Neuronal stem cell (in vitro differentiated cells): ENCODE measurements at regions not wholly inside any gene's neighbourhood (a gene's known extent, or its start where the extent isn't known, plus 50 kb on each side); places are given as distances from the start of the nearest gene placed in this dataset.

Source experiments
- DNase-seq: peaks from one replicate; pipeline ENCODE4 v3.0.0-alpha.2; 2013; ENCODE audit warnings: low spot score
- H2AFZ ChIP-seq: one replicate; pipeline ENCODE4 v1.6.1; 2013; ENCODE audit warnings: mild to moderate bottlenecking, low read length, inconsistent platforms
- H2AK5ac ChIP-seq: 2 replicates; pipeline ENCODE4 v1.6.1; 2013; ENCODE audit warnings: low read depth, mild to moderate bottlenecking, inconsistent platforms, low read length, moderate library complexity, mixed read lengths
- H2BK120ac ChIP-seq: 2 replicates; pipeline ENCODE4 v1.6.1; 2013; ENCODE audit warnings: low read depth, mild to moderate bottlenecking, inconsistent platforms, low read length, moderate library complexity, mixed read lengths
- H2BK12ac ChIP-seq: one replicate; pipeline ENCODE4 v1.6.1; 2013; ENCODE audit warnings: low read length, inconsistent platforms
- H2BK15ac ChIP-seq: 2 replicates; pipeline ENCODE4 v1.6.1; 2013; ENCODE audit warnings: mild to moderate bottlenecking, low read length, inconsistent platforms, mixed read lengths
- H2BK5ac ChIP-seq: one replicate; pipeline ENCODE4 v1.6.1; 2013; ENCODE audit warnings: inconsistent platforms, mild to moderate bottlenecking, low read length, moderate library complexity
- H3K14ac ChIP-seq: one replicate; pipeline ENCODE4 v1.6.1; 2013; ENCODE audit warnings: low read length, inconsistent platforms
- H3K18ac ChIP-seq: 2 replicates; pipeline ENCODE4 v1.6.1; 2013; ENCODE audit warnings: low read length, inconsistent platforms
- H3K23ac ChIP-seq: 2 replicates; pipeline ENCODE4 v1.6.1; 2013; ENCODE audit warnings: low read depth, mild to moderate bottlenecking, mixed read lengths, low read length, inconsistent platforms; ENCODE audit not compliant: poor library complexity
- H3K27ac ChIP-seq: replicated peaks from 3 replicates; pipeline ENCODE4 v1.5.1; 2013; ENCODE audit warnings: low read length, inconsistent platforms
- H3K27me3 ChIP-seq, 3 experiments: 2 replicates each; pipeline ENCODE4 v1.6.1; 2013; ENCODE audit warnings: low read length in 3 of 3, mild to moderate bottlenecking in 2 of 3, inconsistent platforms in 1 of 3, low read depth in 1 of 3, mixed read lengths in 1 of 3, moderate library complexity in 1 of 3; ENCODE audit not compliant: control insufficient read depth in 3 of 3, insufficient read depth in 3 of 3
- H3K36me3 ChIP-seq, 2 donors: replicated peaks in 1 of 2; 2 replicates each; pipeline ENCODE4 v1.6.1; 2013; ENCODE audit warnings: low read length in 2 of 2; ENCODE audit not compliant: control insufficient read depth in 2 of 2, insufficient read depth in 2 of 2
- H3K4ac ChIP-seq: 2 replicates; pipeline ENCODE4 v1.6.1; 2013; ENCODE audit warnings: inconsistent platforms, mild to moderate bottlenecking, low read length, moderate library complexity
- H3K4me1 ChIP-seq, 2 donors: 1 replicate in 1 of 2; 2 replicates in 1 of 2; pipeline ENCODE4 v1.6.1; 2013; ENCODE audit warnings: low read length in 2 of 2, low read depth in 1 of 2; ENCODE audit not compliant: control insufficient read depth in 2 of 2, insufficient read depth in 1 of 2
- H3K4me2 ChIP-seq: one replicate; pipeline ENCODE4 v1.6.1; 2013; ENCODE audit warnings: mild to moderate bottlenecking, low read length, inconsistent platforms; ENCODE audit not compliant: insufficient read depth, poor library complexity, severe bottlenecking
- H3K4me3 ChIP-seq, 2 donors: 2 replicates each; pipeline ENCODE4 v1.5.1; 2013; ENCODE audit warnings: low read length in 2 of 2, mild to moderate bottlenecking in 2 of 2, inconsistent platforms in 1 of 2, moderate library complexity in 1 of 2
- H3K79me1 ChIP-seq: one replicate; pipeline ENCODE4 v1.6.1; 2013; ENCODE audit warnings: low read depth, mild to moderate bottlenecking, inconsistent platforms, low read length, moderate library complexity
- H3K9ac ChIP-seq: one replicate; pipeline ENCODE4 v1.6.1; 2013; ENCODE audit warnings: mild to moderate bottlenecking, low read depth, low read length, inconsistent platforms; ENCODE audit not compliant: poor library complexity
- H3K9me3 ChIP-seq, 2 donors: replicated peaks in 1 of 2; 2 replicates each; pipeline versions ENCODE3 to v1.6.1; 2013; ENCODE audit warnings: low read length in 2 of 2, mild to moderate bottlenecking in 2 of 2, inconsistent platforms in 1 of 2, low read depth in 1 of 2, mixed read lengths in 1 of 2, moderate library complexity in 1 of 2; ENCODE audit not compliant: control insufficient read depth in 2 of 2, insufficient read depth in 1 of 2
- H4K8ac ChIP-seq: one replicate; pipeline ENCODE4 v1.6.1; 2013; ENCODE audit warnings: low read depth, mild to moderate bottlenecking, inconsistent platforms, low read length, moderate library complexity
- H4K91ac ChIP-seq: one replicate; pipeline ENCODE4 v1.6.1; 2013; ENCODE audit warnings: low read length, low read depth, mild to moderate bottlenecking, inconsistent platforms; ENCODE audit not compliant: poor library complexity
- WGBS, 2 donors: extraction: QIAGEN DNeasy Blood & Tissue Kit; methylation state at CpG; one replicate each; pipeline ENCODE4 v1.1.7; 2013; ENCODE audit warnings: missing lambda C conversion rate in 2 of 2, mixed read lengths in 1 of 2; ENCODE audit not compliant: insufficient read length in 2 of 2, insufficient replicate concordance in 1 of 2; ENCODE audit errors: extremely low coverage in 2 of 2; 5-methylcytosine and 5-hydroxymethylcytosine counted together

GRCh38 chr12:111045941-111046340 lies 125.6 kb upstream of the MYL2 start:
- Histone ChIP-seq H3K4me2 (no peak overlapping the region), H3K23ac (no peak overlapping the region), H2AK5ac (peak overlapping the region; percentile 19), H3K18ac (peak overlapping the region; percentile 46), H3K79me1 (no peaks in the 10 kb centered on the region), H2BK12ac (no peak overlapping the region), H3K4me1 (peaks cover 3% of the 10 kb centered on the region in 2 donors), H2AFZ (no peak overlapping the region), H2BK120ac (no peak overlapping the region), H4K8ac (no peak overlapping the region), H3K9me3 (no peaks in the 10 kb centered on the region), H4K91ac (no peak overlapping the region), H3K4ac (no peak overlapping the region), H3K36me3 (no peaks in the 10 kb centered on the region), H3K27me3 (no peaks in the 10 kb centered on the region), H2BK15ac (no peak overlapping the region), H3K9ac (no peak overlapping the region), H3K4me3 (no peak overlapping the region), H2BK5ac (no peak overlapping the region), H3K27ac (no peak overlapping the region), H3K14ac (no peak overlapping the region)
- no peak for DNase-seq
- WGBS, 2 donors, result no CpG with 5 or more reads among the region's 7 CpGs

GRCh38 chr12:111041091-111041490 lies 120.7 kb upstream of the MYL2 start:
- Histone ChIP-seq H4K91ac (no peak overlapping the region), H2BK15ac (no peak overlapping the region), H3K27ac (no peak overlapping the region), H3K4me1 (peaks cover 0 to 2% of the 10 kb centered on the region in 2 donors), H3K4me3 (no peak overlapping the region), H4K8ac (no peak overlapping the region), H3K9ac (no peak overlapping the region), H2AFZ (no peak overlapping the region), H3K23ac (no peak overlapping the region), H3K79me1 (no peaks in the 10 kb centered on the region), H2BK5ac (no peak overlapping the region), H2BK12ac (no peak overlapping the region), H3K14ac (no peak overlapping the region), H3K4me2 (no peak overlapping the region), H2AK5ac (no peak overlapping the region), H2BK120ac (no peak overlapping the region), H3K4ac (no peak overlapping the region), H3K36me3 (no peaks in the 10 kb centered on the region), H3K9me3 (no peaks in the 10 kb centered on the region), H3K18ac (no peak overlapping the region), H3K27me3 (peaks cover 2 to 19% (median 12%) of the 10 kb centered on the region in 3 experiments)
- no CpG with 5 or more reads among the region's 2 CpGs for WGBS, 2 donors
- no peak for DNase-seq

GRCh38 chr12:111040690-111041089 lies 120.3 kb upstream of the MYL2 start:
- Histone ChIP-seq H4K91ac (no peak overlapping the region), H3K27me3 (peaks cover 3 to 23% (median 16%) of the 10 kb centered on the region in 3 experiments), H3K79me1 (no peaks in the 10 kb centered on the region), H4K8ac (no peak overlapping the region), H3K9me3 (no peaks in the 10 kb centered on the region), H3K4me1 (peaks cover 0 to 5% of the 10 kb centered on the region in 2 donors), H3K27ac (no peak overlapping the region), H3K9ac (no peak overlapping the region), H3K4ac (no peak overlapping the region), H2BK120ac (no peak overlapping the region), H2AFZ (no peak overlapping the region), H3K23ac (no peak overlapping the region), H3K18ac (no peak overlapping the region), H3K14ac (no peak overlapping the region), H3K4me3 (no peak overlapping the region), H3K36me3 (no peaks in the 10 kb centered on the region), H2BK15ac (no peak overlapping the region), H2AK5ac (no peak overlapping the region), H2BK5ac (no peak overlapping the region), H2BK12ac (no peak overlapping the region), H3K4me2 (no peak overlapping the region)
- no peak for DNase-seq
- no CpG with 5 or more reads among the region's 3 CpGs for WGBS, 2 donors

GRCh38 chr12:111038941-111039340 lies 118.6 kb upstream of the MYL2 start:
- no peaks in the 10 kb centered on the region for H3K36me3 ChIP-seq
- peaks cover 5 to 32% (median 24%) of the 10 kb centered on the region in 3 experiments for H3K27me3 ChIP-seq
- H3K23ac ChIP-seq, result no peak overlapping the region
- H3K27ac ChIP-seq, result no peak overlapping the region
- H3K9ac ChIP-seq, result no peak overlapping the region
- peaks cover 0 to 7% of the 10 kb centered on the region in 2 donors for H3K4me1 ChIP-seq
- H2AFZ ChIP-seq, result no peak overlapping the region
- no peaks in the 10 kb centered on the region for H3K79me1 ChIP-seq
- no peak overlapping the region for H3K4me2 ChIP-seq
- H2BK5ac ChIP-seq, result no peak overlapping the region
- H2AK5ac ChIP-seq, result no peak overlapping the region
- no peak overlapping the region for H2BK120ac ChIP-seq
- H2BK15ac ChIP-seq, result no peak overlapping the region
- no peak overlapping the region for H3K14ac ChIP-seq
- no peak for DNase-seq
- no peak overlapping the region for H3K4ac ChIP-seq
- H4K8ac ChIP-seq, result no peak overlapping the region
- no peak overlapping the region for H2BK12ac ChIP-seq
- H3K18ac ChIP-seq, result no peak overlapping the region
- no peak overlapping the region for H3K4me3 ChIP-seq
- no peaks in the 10 kb centered on the region for H3K9me3 ChIP-seq
- H4K91ac ChIP-seq, result no peak overlapping the region
- no CpG with 5 or more reads among the region's 5 CpGs for WGBS, 2 donors
